IMR-90 (cell line): ENCODE measurements at regions not wholly inside any gene's neighbourhood (a gene's known extent, or its start where the extent isn't known, plus 50 kb on each side); places are given as distances from the start of the nearest gene placed in this dataset.

ENCODE experiments used
- ATAC-seq: fragments of 200-7000 bp; cut with Tn5 transposase; 2 replicates; pipeline ENCODE4 v1.9.1; 2020; ENCODE audit warnings: low read depth, mild to moderate bottlenecking, moderate library complexity
- BruUV-seq: library from RNA; stranded (reverse); fragments of 400-500 nt; replicated peaks from 2 replicates; lab custom pipeline; 2021; lab: Mats Ljungman, UMichigan
- CTCF ChIA-PET: fragments of 300-600 bp; formaldehyde crosslinking; extraction: SDS; loops from one replicate; lab custom pipeline; 2021; ENCODE audit warnings: antibody characterized with exemption; lab: Yijun Ruan, JAX
- POLR2A ChIA-PET: fragments of 300-600 bp; sonication (Branson Sonifier 250); formaldehyde crosslinking; loops from one replicate; lab custom pipeline; 2022; ENCODE audit warnings: antibody characterized with exemption; ENCODE audit not compliant: unreplicated experiment; lab: Charles Lee
- DNase-seq: peaks from one replicate; pipeline ENCODE4 v3.0.0; 2013
- H2AFZ ChIP-seq: replicated peaks from 2 replicates; pipeline ENCODE3; 2013; ENCODE audit warnings: low read length, mild to moderate bottlenecking; ENCODE audit not compliant: poor library complexity
- H2AK5ac ChIP-seq: 2 replicates; pipeline ENCODE4 v1.6.1; 2013; ENCODE audit warnings: low read depth, low read length, inconsistent platforms
- H2AK9ac ChIP-seq: replicated peaks from 2 replicates; pipeline ENCODE3; 2013; ENCODE audit warnings: mild to moderate bottlenecking, low read depth, low read length, moderate library complexity; ENCODE audit not compliant: poor library complexity
- H2BK120ac ChIP-seq: 2 replicates; pipeline ENCODE4 v1.6.1; 2013; ENCODE audit warnings: low read depth, low read length, inconsistent platforms
- H2BK15ac ChIP-seq: 3 replicates; pipeline ENCODE4 v1.6.1; 2013; ENCODE audit warnings: low read depth, low read length, inconsistent platforms
- H2BK20ac ChIP-seq: 2 replicates; pipeline ENCODE4 v1.6.1; 2013; ENCODE audit warnings: low read depth, mild to moderate bottlenecking, inconsistent platforms, low read length, moderate library complexity
- H2BK5ac ChIP-seq: 2 replicates; pipeline ENCODE4 v1.6.1; 2013; ENCODE audit warnings: mild to moderate bottlenecking, low read depth, low read length, inconsistent platforms; ENCODE audit not compliant: poor library complexity, severe bottlenecking
- H3K14ac ChIP-seq: replicated peaks from 2 replicates; pipeline ENCODE4 v1.6.1; 2013; ENCODE audit warnings: low read depth, low read length, inconsistent platforms
- H3K18ac ChIP-seq: 2 replicates; pipeline ENCODE4 v1.6.1; 2013; ENCODE audit warnings: low read depth, low read length, control low read depth
- H3K23ac ChIP-seq: 2 replicates; pipeline ENCODE4 v1.6.1; 2013; ENCODE audit warnings: low read depth, low read length, inconsistent platforms
- H3K27ac ChIP-seq: 2 replicates; pipeline ENCODE4 v1.5.1; 2013; ENCODE audit warnings: mild to moderate bottlenecking, control low read depth, low read length; ENCODE audit not compliant: insufficient read depth
- H3K27me3 ChIP-seq: 2 replicates; pipeline ENCODE4 v1.6.1; 2013; ENCODE audit warnings: low read length; ENCODE audit not compliant: control insufficient read depth, insufficient read depth
- H3K36me3 ChIP-seq: 2 replicates; pipeline ENCODE4 v1.6.1; 2013; ENCODE audit warnings: low read length, mixed read lengths; ENCODE audit not compliant: control insufficient read depth, insufficient read depth
- H3K4ac ChIP-seq: 2 replicates; pipeline ENCODE4 v1.6.1; 2013; ENCODE audit warnings: low read depth, low read length, inconsistent platforms
- H3K4me1 ChIP-seq: 2 replicates; pipeline ENCODE4 v1.6.1; 2013; ENCODE audit warnings: low read length, mixed read lengths; ENCODE audit not compliant: control insufficient read depth, insufficient read depth
- H3K4me2 ChIP-seq: 2 replicates; pipeline ENCODE4 v1.6.1; 2013; ENCODE audit warnings: low read depth, mild to moderate bottlenecking, control low read depth, low read length, moderate library complexity
- H3K4me3 ChIP-seq: 2 replicates; pipeline ENCODE4 v1.5.1; 2013; ENCODE audit warnings: low read depth, mild to moderate bottlenecking, control low read depth, low read length, moderate library complexity; ENCODE audit not compliant: insufficient read depth
- H3K56ac ChIP-seq: 2 replicates; pipeline ENCODE4 v1.6.1; 2013; ENCODE audit warnings: low read length, inconsistent platforms; ENCODE audit not compliant: insufficient read depth; ENCODE audit errors: extremely low read depth
- H3K79me1 ChIP-seq, 2 experiments: 2 replicates each; pipeline ENCODE4 v1.6.1; 2013; ENCODE audit warnings: low read length in 2 of 2, inconsistent platforms in 1 of 2, low read depth in 1 of 2
- H3K9ac ChIP-seq: 2 replicates; pipeline ENCODE4 v1.6.1; 2013; ENCODE audit warnings: low read depth, low read length, control low read depth
- H3K9me1 ChIP-seq: 2 replicates; pipeline ENCODE4 v1.6.1; 2013; ENCODE audit warnings: low read length, inconsistent platforms; ENCODE audit not compliant: insufficient read depth
- H3K9me3 ChIP-seq: 2 replicates; pipeline ENCODE4 v1.6.1; 2013; ENCODE audit warnings: low read length; ENCODE audit not compliant: control insufficient read depth, insufficient read depth
- H4K20me1 ChIP-seq: 2 replicates; pipeline ENCODE4 v1.6.1; 2013; ENCODE audit warnings: low read length, inconsistent platforms; ENCODE audit not compliant: insufficient read depth
- H4K5ac ChIP-seq: 2 replicates; pipeline ENCODE4 v1.6.1; 2013; ENCODE audit warnings: mild to moderate bottlenecking, low read depth, low read length, control low read depth
- H4K8ac ChIP-seq, 2 experiments: 2 replicates each; pipeline ENCODE4 v1.6.1; 2013; ENCODE audit warnings: low read depth in 2 of 2, low read length in 2 of 2, control low read depth in 1 of 2, inconsistent platforms in 1 of 2
- H4K91ac ChIP-seq: 2 replicates; pipeline ENCODE4 v1.6.1; 2013; ENCODE audit warnings: low read depth, low read length, inconsistent platforms; ENCODE audit not compliant: insufficient read depth
- BHLHE40 ChIP-seq: fragments of 150-350 bp; IDR thresholded peaks from 2 replicates; pipeline ENCODE4 v1.6.1; 2016; ENCODE audit warnings: mild to moderate bottlenecking, low read depth, low read length
- CEBPB ChIP-seq: IDR thresholded peaks from 2 replicates; pipeline ENCODE4 v1.6.1; 2012; ENCODE audit warnings: low read depth, low read length, improper control_type of control experiment
- CHD1 ChIP-seq: IDR thresholded peaks from 2 replicates; pipeline ENCODE4 v1.6.1; 2012; ENCODE audit warnings: low read depth, low read length, improper control_type of control experiment
- CTCF ChIP-seq: conservative IDR thresholded peaks from 2 replicates; pipeline ENCODE4 v1.5.1; 2012; ENCODE audit warnings: mild to moderate bottlenecking, low read depth, low read length, improper control_type of control experiment
- ELK1 ChIP-seq: fragments of 150-350 bp; IDR thresholded peaks from 2 replicates; pipeline ENCODE4 v1.6.1; 2016; ENCODE audit warnings: low read depth, mild to moderate bottlenecking, low read length, moderate library complexity, borderline replicate concordance
- FOS ChIP-seq: fragments of 150-350 bp; IDR thresholded peaks from 2 replicates; pipeline ENCODE4 v1.6.1; 2016; ENCODE audit warnings: low read depth, low read length
- MAFK ChIP-seq: IDR thresholded peaks from 2 replicates; pipeline ENCODE4 v1.6.1; 2012; ENCODE audit warnings: low read depth, low read length, improper control_type of control experiment
- MAZ ChIP-seq: IDR thresholded peaks from 2 replicates; pipeline ENCODE4 v1.6.1; 2012; ENCODE audit warnings: low read depth, mild to moderate bottlenecking, low read length, improper control_type of control experiment, moderate library complexity, borderline replicate concordance
- MXI1 ChIP-seq: IDR thresholded peaks from 2 replicates; pipeline ENCODE4 v1.6.1; 2012; ENCODE audit warnings: low read depth, mild to moderate bottlenecking, low read length, moderate library complexity, borderline replicate concordance
- NFE2L2 ChIP-seq: fragments of 150-350 bp; IDR thresholded peaks from 2 replicates; pipeline ENCODE4 v1.6.1; 2016; ENCODE audit warnings: low read depth, mild to moderate bottlenecking, low read length
- POLR2A ChIP-seq: IDR thresholded peaks from 2 replicates; pipeline ENCODE4 v1.6.1; 2012; ENCODE audit warnings: mild to moderate bottlenecking, low read depth, low read length
- RAD21 ChIP-seq: IDR thresholded peaks from 2 replicates; pipeline ENCODE4 v1.6.1; 2012; ENCODE audit warnings: low read length, improper control_type of control experiment
- RCOR1 ChIP-seq: IDR thresholded peaks from 2 replicates; pipeline ENCODE4 v1.6.1; 2012; ENCODE audit warnings: mild to moderate bottlenecking, low read length, improper control_type of control experiment; ENCODE audit not compliant: insufficient replicate concordance
- RFX5 ChIP-seq: IDR thresholded peaks from 2 replicates; pipeline ENCODE4 v1.8.0; 2012; ENCODE audit warnings: low read depth, mild to moderate bottlenecking, low read length, moderate library complexity
- SMC3 ChIP-seq: fragments of 150-350 bp; IDR thresholded peaks from 2 replicates; pipeline ENCODE4 v1.6.1; 2016; ENCODE audit warnings: low read depth, mild to moderate bottlenecking, antibody characterized with exemption, low read length, moderate library complexity
- WGBS, 2 experiments: methylation state at CpG; one replicate each; pipeline versions ENCODE4 v1.1.5 to v1.1.7; 2013; ENCODE audit warnings: missing lambda C conversion rate in 2 of 2; ENCODE audit not compliant: insufficient read length in 1 of 2; ENCODE audit errors: extremely low coverage in 2 of 2; 5-methylcytosine and 5-hydroxymethylcytosine counted together
- dilution Hi-C: fragments of 300-500 bp; cut with HindIII; formaldehyde crosslinking; loops from one replicate; pipeline ENCODE4 v1.14.3; 2018; ENCODE audit warnings: low sequenced_read_pairs; ENCODE audit not compliant: unreplicated experiment
- in situ Hi-C: fragments of 300-500 bp; cut with MboI; formaldehyde crosslinking; loops from 3 replicates; pipeline ENCODE4 v1.14.3; 2019; ENCODE audit warnings: low sequenced_read_pairs, inconsistent platforms, mixed read lengths
- intact Hi-C: fragments of 100-400 bp; cut with micrococcal nuclease; formaldehyde crosslinking; loops from 2 replicates; pipeline ENCODE4 v1.10.0; 2022
- TF ChIP-seq, protein P1 (sequence below): fragments of 150-350 bp; IDR thresholded peaks from 2 replicates; pipeline ENCODE4 v1.6.1; 2017; ENCODE audit warnings: mild to moderate bottlenecking, antibody characterized with exemption, low read length, low read depth

GRCh38 chr1:60695716-60696171 lies 386.6 kb upstream of the NFIA start:
- no peak overlapping the region for H3K9ac ChIP-seq
- DNase-seq, result no peak
- H2BK20ac ChIP-seq, result no peak overlapping the region
- no peak overlapping the region for H2BK15ac ChIP-seq
- H3K9me3 ChIP-seq, result peaks cover 5% of the 10 kb centered on the region
- ATAC-seq, result no peak
- no peak overlapping the region for H3K18ac ChIP-seq
- no peak overlapping the region for H2AK9ac ChIP-seq
- in situ Hi-C loops, result no loop called here
- POLR2A ChIA-PET, result no interaction called here
- no peak overlapping the region for H3K4me2 ChIP-seq
- intact Hi-C loops, result no loop called here
- no peak overlapping the region for H2BK120ac ChIP-seq
- H2AK5ac ChIP-seq, result no peak overlapping the region
- no peaks in the 10 kb centered on the region for H3K9me1 ChIP-seq
- no peak overlapping the region for H4K91ac ChIP-seq
- H4K20me1 ChIP-seq, result no peaks in the 10 kb centered on the region
- no peak overlapping the region for H3K56ac ChIP-seq
- H3K27me3 ChIP-seq, result no peaks in the 10 kb centered on the region
- no peak overlapping the region for H3K23ac ChIP-seq
- H3K4ac ChIP-seq, result no peak overlapping the region
- H3K79me1 ChIP-seq, result no peaks in the 10 kb centered on the region
- no peak overlapping the region for H4K8ac ChIP-seq
- no peak overlapping the region for H3K14ac ChIP-seq
- H3K4me3 ChIP-seq, result no peak overlapping the region
- H3K4me1 ChIP-seq, result no peaks in the 10 kb centered on the region
- no peak for TF ChIP-seq RFX5
- TF ChIP-seq, protein P1, sequence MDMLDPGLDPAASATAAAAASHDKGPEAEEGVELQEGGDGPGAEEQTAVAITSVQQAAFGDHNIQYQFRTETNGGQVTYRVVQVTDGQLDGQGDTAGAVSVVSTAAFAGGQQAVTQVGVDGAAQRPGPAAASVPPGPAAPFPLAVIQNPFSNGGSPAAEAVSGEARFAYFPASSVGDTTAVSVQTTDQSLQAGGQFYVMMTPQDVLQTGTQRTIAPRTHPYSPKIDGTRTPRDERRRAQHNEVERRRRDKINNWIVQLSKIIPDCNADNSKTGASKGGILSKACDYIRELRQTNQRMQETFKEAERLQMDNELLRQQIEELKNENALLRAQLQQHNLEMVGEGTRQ, result no peak
- no peak for TF ChIP-seq CTCF
- TF ChIP-seq MAFK, result no peak
- TF ChIP-seq POLR2A, result no peak
- no peak for TF ChIP-seq RAD21
- no peak for TF ChIP-seq RCOR1
- TF ChIP-seq CHD1, result no peak
- TF ChIP-seq MXI1, result no peak
- TF ChIP-seq MAZ, result no peak
- TF ChIP-seq FOS, result no peak
- no peak for TF ChIP-seq NFE2L2
- TF ChIP-seq SMC3, result no peak
- TF ChIP-seq BHLHE40, result no peak
- TF ChIP-seq CEBPB, result no peak
- no peak for TF ChIP-seq ELK1
- no peak overlapping the region for H4K5ac ChIP-seq
- no CpG with 5 or more reads among the region's 6 CpGs for WGBS, 2 experiments
- no peaks in the 10 kb centered on the region for H3K36me3 ChIP-seq
- H2BK5ac ChIP-seq, result no peak overlapping the region
- no peak overlapping the region for H3K27ac ChIP-seq
- dilution Hi-C loops, result no loop called here
- CTCF ChIA-PET, result no interaction called here
- BruUV-seq, result no TSS peak
- no peak overlapping the region for H2AFZ ChIP-seq
